ENCODE measurements at regions not wholly inside any gene's neighbourhood (a gene's known extent, or its start where the extent isn't known, plus 50 kb on each side); places are given as distances from the start of the nearest gene placed in this dataset.

GRCh38 chr4:180106122-180106521, 2137.1 kb upstream of the TENM3 start:
- DNase-seq (ENCODE audit: low read depth in 3 of 3) = no peak

GRCh38 chr4:180106997-180107396, 2136.2 kb upstream of the TENM3 start:
- no peak for DNase-seq (ENCODE audit: low read depth in 3 of 3)

GRCh38 chr4:180116840-180117239, 2126.4 kb upstream of the TENM3 start:
- DNase-seq (ENCODE audit: low read depth in 3 of 3) = no peak

- no peak for DNase-seq (ENCODE audit: low read depth in 3 of 3)
These were observed 2123.1 kb upstream of the TENM3 start for GRCh38 chr4:180120068-180120467.

GRCh38 chr4:180134091-180134866, 2108.9 kb upstream of the TENM3 start:
- DNase-seq (ENCODE audit: low read depth in 3 of 3) = no peak

- DNase-seq (ENCODE audit: low read depth in 3 of 3) = no peak
These were observed 2101.5 kb upstream of the TENM3 start for GRCh38 chr4:180141734-180142133.

GRCh38 chr4:180148737-180149136, 2094.5 kb upstream of the TENM3 start:
- no peak for DNase-seq (ENCODE audit: low read depth in 3 of 3)

- DNase-seq (ENCODE audit: low read depth in 3 of 3) = no peak
These were observed 2092.4 kb upstream of the TENM3 start for GRCh38 chr4:180150818-180151217.

GRCh38 chr4:180152831-180153230, 2090.4 kb upstream of the TENM3 start:
- DNase-seq (ENCODE audit: low read depth in 3 of 3) = no peak

- DNase-seq (ENCODE audit: low read depth in 3 of 3) = no peak
These were observed 2089.6 kb upstream of the TENM3 start for GRCh38 chr4:180153587-180153986.

GRCh38 chr4:180156684-180157083, 2086.5 kb upstream of the TENM3 start:
- DNase-seq (ENCODE audit: low read depth in 3 of 3) = no peak

- no peak for DNase-seq (ENCODE audit: low read depth in 3 of 3)
These were observed 2082.8 kb upstream of the TENM3 start for GRCh38 chr4:180160195-180160983.

- no peak for DNase-seq (ENCODE audit: low read depth in 3 of 3)
These were observed 2078.4 kb upstream of the TENM3 start for GRCh38 chr4:180164799-180165198.

- no peak for DNase-seq (ENCODE audit: low read depth in 3 of 3)
These were observed 2073.8 kb upstream of the TENM3 start for GRCh38 chr4:180169394-180169793.

GRCh38 chr4:180169966-180170365, 2073.2 kb upstream of the TENM3 start:
- DNase-seq (ENCODE audit: low read depth in 3 of 3) = no peak

GRCh38 chr4:180179146-180179545, 2064.1 kb upstream of the TENM3 start:
- DNase-seq (ENCODE audit: low read depth in 3 of 3) = no peak

- DNase-seq (ENCODE audit: low read depth in 3 of 3) = no peak
These were observed 2053.5 kb upstream of the TENM3 start for GRCh38 chr4:180189666-180190065.

GRCh38 chr4:180190382-180190781, 2052.8 kb upstream of the TENM3 start:
- no peak for DNase-seq (ENCODE audit: low read depth in 3 of 3)

GRCh38 chr4:180197471-180197870, 2045.7 kb upstream of the TENM3 start:
- DNase-seq (ENCODE audit: low read depth in 3 of 3) = no peak

- no peak for DNase-seq (ENCODE audit: low read depth in 3 of 3)
These were observed 2039.9 kb upstream of the TENM3 start for GRCh38 chr4:180203349-180203748.

- DNase-seq (ENCODE audit: low read depth in 3 of 3) = no peak
These were observed 2037.9 kb upstream of the TENM3 start for GRCh38 chr4:180205276-180205675.

- DNase-seq (ENCODE audit: low read depth in 3 of 3) = no peak
These were observed 2035.3 kb upstream of the TENM3 start for GRCh38 chr4:180207921-180208320.

GRCh38 chr4:180217070-180217469, 2026.1 kb upstream of the TENM3 start:
- no peak for DNase-seq (ENCODE audit: low read depth in 3 of 3)
